HCT116 (cell line): ENCODE measurements at regions not wholly inside any gene's neighbourhood (a gene's known extent, or its start where the extent isn't known, plus 50 kb on each side); places are given as distances from the start of the nearest gene placed in this dataset.

Source experiments
- ATF3 ChIP-seq: IDR thresholded peaks from 2 replicates; pipeline ENCODE4 v1.6.1; 2012
- CTCF ChIP-seq, 3 experiments: fragments of 200-600 bp in 1 of 3; sonication (generic) in 1 of 3; IDR thresholded peaks in 2 of 3; conservative IDR thresholded peaks in 1 of 3; 2 replicates each; pipeline ENCODE4 v1.5.1; 2012 to 2017; ENCODE audit warnings: low read depth in 2 of 3, low read length in 2 of 3, antibody characterized with exemption in 1 of 3, borderline replicate concordance in 1 of 3, control low read depth in 1 of 3, mild to moderate bottlenecking in 1 of 3, mixed read lengths in 1 of 3, mixed run types in 1 of 3, moderate library complexity in 1 of 3; ENCODE audit not compliant: insufficient read depth in 1 of 3
- ELF1 ChIP-seq: IDR thresholded peaks from 2 replicates; pipeline ENCODE4 v1.6.1; 2012; ENCODE audit warnings: low read depth, borderline replicate concordance
- EZH2 ChIP-seq: fragments of 200-600 bp; sonication (generic); IDR thresholded peaks from 2 replicates; pipeline ENCODE4 v1.6.1; 2017; ENCODE audit warnings: antibody characterized with exemption, mixed run types
- EZH2phosphoT487 ChIP-seq: fragments of 200-600 bp; IDR thresholded peaks from 2 replicates; pipeline ENCODE4 v1.6.1; 2018; ENCODE audit warnings: antibody characterized with exemption, borderline replicate concordance
- MAX ChIP-seq: IDR thresholded peaks from 2 replicates; pipeline ENCODE4 v1.6.1; 2012
- ZNF274 ChIP-seq: fragments of 200-500 bp; sonication (Bioruptor generic); IDR thresholded peaks from 2 replicates; pipeline ENCODE4 v1.6.1; 2014; ENCODE audit warnings: mild to moderate bottlenecking, low read depth, low read length, inconsistent platforms

- TF ChIP-seq MAX, result no peak
- no peak for TF ChIP-seq CTCF (IDR thresholded peaks at IDR 0.05 in 2 of 3, conservative IDR thresholded peaks at IDR 0.05 in 1 of 3; ENCODE audit: borderline replicate concordance in 1 of 3, insufficient read depth in 1 of 3, low read depth in 2 of 3, low read length in 2 of 3)
- TF ChIP-seq EZH2, result no peak
- no peak for TF ChIP-seq EZH2phosphoT487
- TF ChIP-seq ZNF274, result no peak
- no peak for TF ChIP-seq ELF1
- no peak for TF ChIP-seq ATF3
Measured at GRCh38 chr3:67301556-67301955, 303.4 kb downstream of the KBTBD8 start.
